ENCODE measurements at regions not wholly inside any gene's neighbourhood (a gene's known extent, or its start where the extent isn't known, plus 50 kb on each side); places are given as distances from the start of the nearest gene placed in this dataset.
A peak's percentile ranks its signal among the peaks of the same experiment; 100 is the strongest.

- no peak overlapping the region for H3K4me3 ChIP-seq (ENCODE audit: low read depth, low read length)
- H3K9me3 Mint-ChIP-seq: peaks cover 0 to 6% (median 0%) of the 10 kb centered on the region in 7 donors
- H3K4me1 Mint-ChIP-seq: peaks cover 0 to 2% (median 0%) of the 10 kb centered on the region in 4 donors
- DNase-seq: no peak
- H3K27ac Mint-ChIP-seq: no peak overlapping the region
- no peak overlapping the region for H3K27ac ChIP-seq (ENCODE audit: insufficient read depth, low read length, poor library complexity, severe bottlenecking)
- H3K27me3 Mint-ChIP-seq: peaks cover 5% of the 10 kb centered on the region
- no peaks in the 10 kb centered on the region for H3K36me3 ChIP-seq (ENCODE audit: control insufficient read depth, insufficient read depth, low read length)
- H3K27me3 ChIP-seq (ENCODE audit: control insufficient read depth, insufficient read depth, low read length): no peaks in the 10 kb centered on the region
- no peaks in the 10 kb centered on the region for H3K9me3 ChIP-seq (ENCODE audit: control insufficient read depth in 2 of 2, low read length in 2 of 2)
- no peak overlapping the region for H3K4me3 Mint-ChIP-seq
- H3K36me3 Mint-ChIP-seq: no peaks in the 10 kb centered on the region
- ATAC-seq (ENCODE audit: low read depth in 2 of 2): no peak
- H3K4me1 ChIP-seq (ENCODE audit: control insufficient read depth, insufficient read depth, low read length, poor library complexity, severe bottlenecking): no peaks in the 10 kb centered on the region
Measured at GRCh38 chr1:29708381-29708780, 472.1 kb downstream of the PTPRU start.

GRCh38 chr1:29707796-29708195 lies 471.5 kb downstream of the PTPRU start:
- Mint-ChIP-seq H3K36me3 (no peaks in the 10 kb centered on the region), H3K27me3 (peaks cover 5% of the 10 kb centered on the region), H3K4me3 (no peak overlapping the region), H3K27ac (no peak overlapping the region), H3K9me3 (peaks cover 0 to 6% (median 0%) of the 10 kb centered on the region in 7 donors), H3K4me1 (peaks cover 0 to 2% (median 0%) of the 10 kb centered on the region in 4 donors)
- Histone ChIP-seq H3K4me1 (ENCODE audit: control insufficient read depth, insufficient read depth, low read length, poor library complexity, severe bottlenecking) (no peaks in the 10 kb centered on the region), H3K27me3 (ENCODE audit: control insufficient read depth, insufficient read depth, low read length) (no peaks in the 10 kb centered on the region), H3K36me3 (ENCODE audit: control insufficient read depth, insufficient read depth, low read length) (no peaks in the 10 kb centered on the region), H3K9me3 (ENCODE audit: control insufficient read depth in 2 of 2, low read length in 2 of 2) (no peaks in the 10 kb centered on the region), H3K4me3 (ENCODE audit: low read depth, low read length) (no peak overlapping the region), H3K27ac (ENCODE audit: insufficient read depth, low read length, poor library complexity, severe bottlenecking) (no peak overlapping the region)
- DNase-seq (no peak), ATAC-seq (ENCODE audit: low read depth in 2 of 2) (no peak)

GRCh38 chr1:29706936-29707335 lies 470.6 kb downstream of the PTPRU start:
- H3K4me3 Mint-ChIP-seq: no peak overlapping the region

GRCh38 chr1:29704430-29704829 lies 468.1 kb downstream of the PTPRU start:
- Histone ChIP-seq H3K4me3 (ENCODE audit: low read depth, low read length) (no peak overlapping the region), H3K4me1 (ENCODE audit: control insufficient read depth, insufficient read depth, low read length, poor library complexity, severe bottlenecking) (no peaks in the 10 kb centered on the region), H3K9me3 (ENCODE audit: control insufficient read depth in 2 of 2, low read length in 2 of 2) (no peaks in the 10 kb centered on the region), H3K27me3 (ENCODE audit: control insufficient read depth, insufficient read depth, low read length) (no peaks in the 10 kb centered on the region), H3K36me3 (ENCODE audit: control insufficient read depth, insufficient read depth, low read length) (no peaks in the 10 kb centered on the region), H3K27ac (ENCODE audit: insufficient read depth, low read length, poor library complexity, severe bottlenecking) (no peak overlapping the region)
- DNase-seq (no peak), ATAC-seq (ENCODE audit: low read depth in 2 of 2) (no peak)
- no peak overlapping the region for H3K4me3 Mint-ChIP-seq
- H3K9me3 Mint-ChIP-seq: peaks cover 0 to 2% (median 0%) of the 10 kb centered on the region in 7 donors
- H3K4me1 Mint-ChIP-seq: no peaks in the 10 kb centered on the region
- H3K27ac Mint-ChIP-seq: no peak overlapping the region
- peaks cover 11% of the 10 kb centered on the region for H3K27me3 Mint-ChIP-seq
- H3K36me3 Mint-ChIP-seq: no peaks in the 10 kb centered on the region

More at GRCh38 chr1:29706936-29707335, 470.6 kb downstream of the PTPRU start:
- Mint-ChIP-seq H3K36me3 (no peaks in the 10 kb centered on the region), H3K27ac (no peak overlapping the region), H3K4me1 (peaks cover 0 to 2% (median 0%) of the 10 kb centered on the region in 4 donors), H3K27me3 (peaks cover 5% of the 10 kb centered on the region), H3K9me3 (peaks cover 0 to 6% (median 0%) of the 10 kb centered on the region in 7 donors)
- H3K36me3 ChIP-seq (ENCODE audit: control insufficient read depth, insufficient read depth, low read length): no peaks in the 10 kb centered on the region
- DNase-seq: no peak
- no peak overlapping the region for H3K4me3 ChIP-seq (ENCODE audit: low read depth, low read length)
- no peaks in the 10 kb centered on the region for H3K27me3 ChIP-seq (ENCODE audit: control insufficient read depth, insufficient read depth, low read length)
- no peak overlapping the region for H3K27ac ChIP-seq (ENCODE audit: insufficient read depth, low read length, poor library complexity, severe bottlenecking)
- ATAC-seq (ENCODE audit: low read depth in 2 of 2): peak in 1 of 2 donors; percentile 31
- no peaks in the 10 kb centered on the region for H3K9me3 ChIP-seq (ENCODE audit: control insufficient read depth in 2 of 2, low read length in 2 of 2)
- H3K4me1 ChIP-seq (ENCODE audit: control insufficient read depth, insufficient read depth, low read length, poor library complexity, severe bottlenecking): no peaks in the 10 kb centered on the region

GRCh38 chr1:29703596-29704370 lies 467.5 kb downstream of the PTPRU start:
- Mint-ChIP-seq H3K4me1 (no peaks in the 10 kb centered on the region), H3K4me3 (no peak overlapping the region), H3K27me3 (peaks cover 13% of the 10 kb centered on the region), H3K27ac (no peak overlapping the region), H3K36me3 (no peaks in the 10 kb centered on the region), H3K9me3 (peaks cover 0 to 3% (median 0%) of the 10 kb centered on the region in 7 donors)
- Histone ChIP-seq H3K4me1 (ENCODE audit: control insufficient read depth, insufficient read depth, low read length, poor library complexity, severe bottlenecking) (no peaks in the 10 kb centered on the region), H3K27ac (ENCODE audit: insufficient read depth, low read length, poor library complexity, severe bottlenecking) (no peak overlapping the region), H3K36me3 (ENCODE audit: control insufficient read depth, insufficient read depth, low read length) (no peaks in the 10 kb centered on the region), H3K9me3 (ENCODE audit: control insufficient read depth in 2 of 2, low read length in 2 of 2) (no peaks in the 10 kb centered on the region), H3K4me3 (ENCODE audit: low read depth, low read length) (no peak overlapping the region), H3K27me3 (ENCODE audit: control insufficient read depth, insufficient read depth, low read length) (no peaks in the 10 kb centered on the region)
- ATAC-seq (ENCODE audit: low read depth in 2 of 2) (no peak), DNase-seq (no peak)

GRCh38 chr1:29700491-29700890 lies 464.2 kb downstream of the PTPRU start:
- H3K36me3 ChIP-seq (ENCODE audit: control insufficient read depth, insufficient read depth, low read length): no peaks in the 10 kb centered on the region
- no peak overlapping the region for H3K4me3 ChIP-seq (ENCODE audit: low read depth, low read length)
- H3K4me1 ChIP-seq (ENCODE audit: control insufficient read depth, insufficient read depth, low read length, poor library complexity, severe bottlenecking): no peaks in the 10 kb centered on the region
- H3K9me3 Mint-ChIP-seq: peaks cover 0 to 3% (median 0%) of the 10 kb centered on the region in 7 donors
- H3K27me3 ChIP-seq (ENCODE audit: control insufficient read depth, insufficient read depth, low read length): no peaks in the 10 kb centered on the region
- H3K9me3 ChIP-seq (ENCODE audit: control insufficient read depth in 2 of 2, low read length in 2 of 2): no peaks in the 10 kb centered on the region
- H3K27me3 Mint-ChIP-seq: peaks cover 8% of the 10 kb centered on the region
- H3K27ac Mint-ChIP-seq: no peak overlapping the region
- DNase-seq (no peak), ATAC-seq (ENCODE audit: low read depth in 2 of 2) (no peak)
- no peaks in the 10 kb centered on the region for H3K4me1 Mint-ChIP-seq
- no peaks in the 10 kb centered on the region for H3K36me3 Mint-ChIP-seq
- no peak overlapping the region for H3K4me3 Mint-ChIP-seq
- H3K27ac ChIP-seq (ENCODE audit: insufficient read depth, low read length, poor library complexity, severe bottlenecking): no peak overlapping the region

GRCh38 chr1:29698626-29699025 lies 462.3 kb downstream of the PTPRU start:
- no peaks in the 10 kb centered on the region for H3K9me3 ChIP-seq (ENCODE audit: control insufficient read depth in 2 of 2, low read length in 2 of 2)
- H3K27me3 ChIP-seq (ENCODE audit: control insufficient read depth, insufficient read depth, low read length): no peaks in the 10 kb centered on the region
- no peaks in the 10 kb centered on the region for H3K36me3 Mint-ChIP-seq
- no peak for ATAC-seq (ENCODE audit: low read depth in 2 of 2)
- H3K27me3 Mint-ChIP-seq: peaks cover 8% of the 10 kb centered on the region
- H3K4me1 ChIP-seq (ENCODE audit: control insufficient read depth, insufficient read depth, low read length, poor library complexity, severe bottlenecking): no peaks in the 10 kb centered on the region
- H3K4me3 Mint-ChIP-seq: no peak overlapping the region
- H3K36me3 ChIP-seq (ENCODE audit: control insufficient read depth, insufficient read depth, low read length): no peaks in the 10 kb centered on the region
- DNase-seq: no peak
- no peak overlapping the region for H3K27ac Mint-ChIP-seq
- H3K27ac ChIP-seq (ENCODE audit: insufficient read depth, low read length, poor library complexity, severe bottlenecking): no peak overlapping the region
- H3K9me3 Mint-ChIP-seq: peaks cover 0 to 3% (median 0%) of the 10 kb centered on the region in 7 donors
- no peak overlapping the region for H3K4me3 ChIP-seq (ENCODE audit: low read depth, low read length)
- H3K4me1 Mint-ChIP-seq: no peaks in the 10 kb centered on the region

GRCh38 chr1:29698033-29698432 lies 461.7 kb downstream of the PTPRU start:
- Histone ChIP-seq H3K27me3 (ENCODE audit: control insufficient read depth, insufficient read depth, low read length) (no peaks in the 10 kb centered on the region), H3K27ac (ENCODE audit: insufficient read depth, low read length, poor library complexity, severe bottlenecking) (no peak overlapping the region), H3K4me3 (ENCODE audit: low read depth, low read length) (no peak overlapping the region), H3K4me1 (ENCODE audit: control insufficient read depth, insufficient read depth, low read length, poor library complexity, severe bottlenecking) (no peaks in the 10 kb centered on the region), H3K9me3 (ENCODE audit: control insufficient read depth in 2 of 2, low read length in 2 of 2) (no peaks in the 10 kb centered on the region), H3K36me3 (ENCODE audit: control insufficient read depth, insufficient read depth, low read length) (no peaks in the 10 kb centered on the region)
- Mint-ChIP-seq H3K27ac (no peak overlapping the region), H3K27me3 (peaks cover 8% of the 10 kb centered on the region), H3K36me3 (no peaks in the 10 kb centered on the region), H3K9me3 (peaks cover 0 to 4% (median 0%) of the 10 kb centered on the region in 7 donors), H3K4me1 (no peaks in the 10 kb centered on the region), H3K4me3 (no peak overlapping the region)
- no peak for ATAC-seq (ENCODE audit: low read depth in 2 of 2)
- DNase-seq: no peak
